Neutrophil (primary cell): ENCODE measurements at regions not wholly inside any gene's neighbourhood (a gene's known extent, or its start where the extent isn't known, plus 50 kb on each side); places are given as distances from the start of the nearest gene placed in this dataset.

Experiments used
- H3K27ac ChIP-seq: fragments of 200-600 bp; sonication (generic); 2 replicates; pipeline ENCODE4 v1.5.1; 2016; ENCODE audit warnings: mild to moderate bottlenecking, moderate library complexity
- H3K27me3 ChIP-seq: fragments of 200-600 bp; sonication (generic); 2 replicates; pipeline ENCODE4 v1.6.0; 2016; ENCODE audit warnings: mild to moderate bottlenecking
- H3K36me3 ChIP-seq: fragments of 200-600 bp; sonication (generic); 2 replicates; pipeline ENCODE4 v1.5.1; 2017
- H3K4me1 ChIP-seq, 2 experiments: fragments of 200-600 bp in 1 of 2; sonication (generic) in 1 of 2; 1 replicate in 1 of 2; 2 replicates in 1 of 2; pipeline versions ENCODE4 v1.5.1 to v1.6.1; 2013 to 2016; ENCODE audit warnings: low read depth in 1 of 2, low read length in 1 of 2, mild to moderate bottlenecking in 1 of 2, moderate library complexity in 1 of 2; ENCODE audit not compliant: control insufficient read depth in 1 of 2, insufficient read depth in 1 of 2
- H3K4me3 ChIP-seq, 2 experiments: fragments of 200-600 bp in 1 of 2; sonication (generic) in 1 of 2; 1 replicate in 1 of 2; 2 replicates in 1 of 2; pipeline ENCODE4 v1.5.1; 2013 to 2016; ENCODE audit warnings: low read depth in 1 of 2, low read length in 1 of 2, mild to moderate bottlenecking in 1 of 2, moderate library complexity in 1 of 2
- H3K9me3 ChIP-seq: fragments of 200-600 bp; sonication (generic); 2 replicates; pipeline ENCODE4 v1.5.1; 2016
- CTCF ChIP-seq: fragments of 200-600 bp; sonication (generic); IDR thresholded peaks from 2 replicates; pipeline ENCODE4 v1.5.1; 2016; ENCODE audit warnings: antibody characterized with exemption

GRCh38 chr1:208714323-208714722 lies 470.1 kb upstream of the PLXNA2 start:
- no peaks in the 10 kb centered on the region for H3K27me3 ChIP-seq
- no peaks in the 10 kb centered on the region for H3K9me3 ChIP-seq
- H3K4me1 ChIP-seq: no peaks in the 10 kb centered on the region
- no peak for TF ChIP-seq CTCF
- H3K27ac ChIP-seq: no peak overlapping the region
- no peak overlapping the region for H3K4me3 ChIP-seq
- H3K36me3 ChIP-seq: no peaks in the 10 kb centered on the region

- H3K27ac ChIP-seq: no peak overlapping the region
- no peaks in the 10 kb centered on the region for H3K27me3 ChIP-seq
- H3K4me3 ChIP-seq: no peak overlapping the region
- H3K9me3 ChIP-seq: no peaks in the 10 kb centered on the region
- no peak for TF ChIP-seq CTCF
- H3K36me3 ChIP-seq: no peaks in the 10 kb centered on the region
- H3K4me1 ChIP-seq: no peaks in the 10 kb centered on the region
Observed at GRCh38 chr1:208717525-208717924, 473.3 kb upstream of the PLXNA2 start.

GRCh38 chr1:208722592-208722991 lies 478.4 kb upstream of the PLXNA2 start:
- no peaks in the 10 kb centered on the region for H3K36me3 ChIP-seq
- H3K9me3 ChIP-seq: no peaks in the 10 kb centered on the region
- no peak for TF ChIP-seq CTCF
- no peak overlapping the region for H3K27ac ChIP-seq
- no peaks in the 10 kb centered on the region for H3K27me3 ChIP-seq
- H3K4me1 ChIP-seq: no peaks in the 10 kb centered on the region
- no peak overlapping the region for H3K4me3 ChIP-seq

- Histone ChIP-seq H3K4me3 (no peak overlapping the region), H3K9me3 (no peaks in the 10 kb centered on the region), H3K4me1 (no peaks in the 10 kb centered on the region), H3K27ac (no peak overlapping the region), H3K36me3 (no peaks in the 10 kb centered on the region), H3K27me3 (no peaks in the 10 kb centered on the region)
- no peak for TF ChIP-seq CTCF
Observed at GRCh38 chr1:208724079-208724478, 479.9 kb upstream of the PLXNA2 start.

GRCh38 chr1:208728815-208729214 lies 484.6 kb upstream of the PLXNA2 start:
- Histone ChIP-seq H3K4me1 (no peaks in the 10 kb centered on the region), H3K9me3 (no peaks in the 10 kb centered on the region), H3K36me3 (no peaks in the 10 kb centered on the region), H3K4me3 (no peak overlapping the region), H3K27ac (no peak overlapping the region), H3K27me3 (peaks cover 13% of the 10 kb centered on the region)
- no peak for TF ChIP-seq CTCF
